Left lung (tissue), 4 donors: ENCODE measurements at regions not wholly inside any gene's neighbourhood (a gene's known extent, or its start where the extent isn't known, plus 50 kb on each side); places are given as distances from the start of the nearest gene placed in this dataset.
A peak's percentile ranks its signal among the peaks of the same experiment; 100 is the strongest.

ENCODE experiments used
- ATAC-seq: fragments of 200-7000 bp; cut with Tn5 transposase; one replicate; pipeline ENCODE4 v1.9.1; 2020; ENCODE audit warnings: moderate library complexity
- DNase-seq, 4 donors: peaks; one replicate each; pipeline ENCODE4 v3.0.0-alpha.2; 2013 to 2020
- H3K27ac ChIP-seq, 2 donors: fragments of 200-600 bp; sonication (generic) in 1 of 2; one replicate each; pipeline versions ENCODE4 v1.5.0 to v1.8.0; 2020 to 2021
- H3K27me3 ChIP-seq, 2 donors: fragments of 200-600 bp; sonication (generic) in 1 of 2; one replicate each; pipeline versions ENCODE4 v1.5.0 to v1.8.0; 2020 to 2021
- H3K36me3 ChIP-seq, 2 donors: fragments of 200-600 bp; sonication (generic) in 1 of 2; one replicate each; pipeline versions ENCODE4 v1.5.0 to v1.8.0; 2020 to 2021
- H3K4me1 ChIP-seq, 2 donors: fragments of 200-600 bp; one replicate each; pipeline ENCODE4 v1.8.0; 2021
- H3K4me3 ChIP-seq, 2 donors: fragments of 200-600 bp; sonication (generic) in 1 of 2; one replicate each; pipeline versions ENCODE4 v1.5.0 to v1.8.0; 2020 to 2021; ENCODE audit warnings: mild to moderate bottlenecking in 1 of 2
- H3K9me3 ChIP-seq, 2 donors: fragments of 200-600 bp; sonication (generic) in 1 of 2; one replicate each; pipeline versions ENCODE4 v1.5.0 to v1.8.0; 2020 to 2021
- CTCF ChIP-seq, 2 donors: fragments of 200-600 bp; sonication (generic) in 1 of 2; IDR thresholded peaks; one replicate each; pipeline versions ENCODE4 v1.5.0 to v1.8.0; 2021; ENCODE audit warnings: antibody characterized with exemption in 2 of 2
- intact Hi-C, 2 donors: fragments of 100-400 bp; cut with DNase I; formaldehyde crosslinking; loops; one replicate each; pipeline versions ENCODE4 v1.11.2 to v1.14.2; 2022
- donor health status: DM: no; HTN: yes; CAD: no.
- donor health status: DM: no; HTN: no; CAD: no.

DNA sequence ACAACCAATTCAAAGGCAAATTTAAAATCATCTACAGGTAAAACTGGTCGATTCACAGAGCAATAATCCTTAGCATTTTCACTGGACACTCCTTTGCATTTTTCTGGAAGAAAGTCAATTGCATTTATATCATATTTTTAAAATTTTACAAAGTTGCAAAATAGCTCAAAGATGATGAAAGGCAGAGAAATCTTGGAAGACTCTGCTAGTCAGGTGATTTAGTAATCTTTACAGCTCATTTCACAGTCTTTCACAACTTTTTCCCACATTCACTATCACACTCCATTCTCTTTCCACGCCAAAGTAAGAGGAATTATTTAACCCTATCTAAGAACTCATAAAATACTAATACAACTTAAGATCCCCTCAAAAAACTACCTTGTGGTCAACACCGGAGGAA, 1063.8 kb downstream of the EFNB2 start:
- TF ChIP-seq CTCF (IDR thresholded peaks at IDR 0.05), result no peak
- no peaks in the 10 kb centered on the region for H3K27me3 ChIP-seq
- DNase-seq, result peak in 2 of 4 donors; percentile 45 to 52
- intact Hi-C loops, result no loop called here
- H3K27ac ChIP-seq, result no peak overlapping the region
- H3K4me1 ChIP-seq, result no peaks in the 10 kb centered on the region
- no peak for ATAC-seq
- H3K4me3 ChIP-seq, result no peak overlapping the region
- H3K9me3 ChIP-seq, result peaks cover 0 to 3% of the 10 kb centered on the region in 2 donors
- H3K36me3 ChIP-seq, result no peaks in the 10 kb centered on the region

- intact Hi-C loops, result no loop called here
- H3K27ac ChIP-seq, result no peak overlapping the region
Observed at GRCh38 chr13:105466376-105466775, 1069.1 kb downstream of the EFNB2 start.

DNA sequence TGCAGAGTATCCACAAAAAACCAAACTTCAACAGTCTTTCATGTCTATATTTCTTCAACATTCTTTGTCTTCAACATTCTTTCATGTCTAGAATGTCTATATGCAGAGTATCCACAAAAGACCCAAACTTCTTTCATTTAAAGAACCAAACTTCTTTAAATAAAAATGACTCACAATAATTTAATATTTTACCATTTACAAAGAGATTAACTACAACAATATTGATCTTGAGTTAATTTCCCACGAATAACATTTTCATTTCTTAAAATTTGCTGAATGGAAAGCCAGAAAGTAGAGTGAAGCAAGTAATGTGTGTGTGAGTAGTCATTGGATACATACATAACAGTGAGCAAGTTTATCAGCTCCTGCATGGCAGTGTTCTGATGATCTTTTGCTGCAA, 1069.7 kb downstream of the EFNB2 start, which contains the start of gene DAOA:
DAOA (plus strand) TSS at position 301 of the 400 bp plus-strand sequence.
- no peak within 1 kb of the TSS for H3K27ac ChIP-seq
- peaks cover 0 to 3% of the 10 kb centered on the region in 2 donors for H3K9me3 ChIP-seq
- DNase-seq (no peak), ATAC-seq (no peak)
- no peaks in the 10 kb centered on the region for H3K27me3 ChIP-seq
- intact Hi-C loops, result no loop called here
- TF ChIP-seq CTCF (IDR thresholded peaks at IDR 0.05), result no peak
- no peaks in the 10 kb centered on the region for H3K36me3 ChIP-seq
- no peak within 1 kb of the TSS for H3K4me3 ChIP-seq
- H3K4me1 ChIP-seq, result peaks cover 0 to 5% of the 10 kb centered on the region in 2 donors

More at GRCh38 chr13:105466376-105466775, 1069.1 kb downstream of the EFNB2 start:
- no peak for ATAC-seq
- no peak overlapping the region for H3K4me3 ChIP-seq
- TF ChIP-seq CTCF (IDR thresholded peaks at IDR 0.05), result no peak
- no peak for DNase-seq
- no peaks in the 10 kb centered on the region for H3K27me3 ChIP-seq
- H3K36me3 ChIP-seq, result no peaks in the 10 kb centered on the region
- H3K9me3 ChIP-seq, result peaks cover 0 to 3% of the 10 kb centered on the region in 2 donors
- H3K4me1 ChIP-seq, result peaks cover 0 to 5% of the 10 kb centered on the region in 2 donors

- intact Hi-C loops, result no loop called here
Observed at GRCh38 chr13:105465251-105465650, 1070.2 kb downstream of the EFNB2 start.

DNA sequence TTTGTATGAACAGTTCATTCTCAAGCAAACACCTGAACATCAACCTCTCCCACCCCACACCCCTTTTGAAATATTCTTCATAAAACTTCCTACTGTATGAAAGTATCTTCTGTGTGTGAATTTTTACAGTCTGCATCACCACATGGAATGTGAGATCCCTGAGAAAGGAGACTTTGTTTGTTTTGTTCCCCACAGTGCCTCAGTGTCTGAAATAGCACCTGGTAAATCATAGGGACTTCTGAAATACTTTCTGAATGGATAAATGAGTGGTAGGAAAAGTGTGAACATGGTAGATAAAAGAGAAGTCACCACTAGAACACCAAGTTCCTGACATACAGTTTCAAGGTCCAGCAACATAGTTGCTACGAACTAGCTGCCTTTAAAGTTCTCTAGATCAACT, 1071.2 kb downstream of the EFNB2 start:
- no peak for ATAC-seq
- Histone ChIP-seq H3K27me3 (no peaks in the 10 kb centered on the region), H3K9me3 (peaks cover 0 to 3% of the 10 kb centered on the region in 2 donors), H3K27ac (no peak overlapping the region), H3K36me3 (no peaks in the 10 kb centered on the region), H3K4me1 (peaks cover 0 to 5% of the 10 kb centered on the region in 2 donors), H3K4me3 (no peak overlapping the region)
- intact Hi-C loops, result no loop called here
- TF ChIP-seq CTCF (IDR thresholded peaks at IDR 0.05), result no peak
- no peak for DNase-seq

More at GRCh38 chr13:105465251-105465650, 1070.2 kb downstream of the EFNB2 start:
- Histone ChIP-seq H3K27ac (no peak overlapping the region), H3K27me3 (no peaks in the 10 kb centered on the region), H3K4me1 (peaks cover 0 to 5% of the 10 kb centered on the region in 2 donors), H3K4me3 (no peak overlapping the region), H3K36me3 (no peaks in the 10 kb centered on the region), H3K9me3 (peaks cover 0 to 3% of the 10 kb centered on the region in 2 donors)
- ATAC-seq, result no peak
- no peak for DNase-seq
- TF ChIP-seq CTCF (IDR thresholded peaks at IDR 0.05), result no peak
